NCI-H1694 (cell line): ENCODE measurements at regions not wholly inside any gene's neighbourhood (a gene's known extent, or its start where the extent isn't known, plus 50 kb on each side); places are given as distances from the start of the nearest gene placed in this dataset.
"Not testable (repeated sequence)": the region's sequence is repeated elsewhere in the genome, so short reads cannot be mapped to it uniquely, and the experiment has no call there.

ENCODE experiments used
- DNase-seq: peaks from one replicate; lab custom pipeline; 2025; lab: John Stamatoyannopoulos, UW

DNA sequence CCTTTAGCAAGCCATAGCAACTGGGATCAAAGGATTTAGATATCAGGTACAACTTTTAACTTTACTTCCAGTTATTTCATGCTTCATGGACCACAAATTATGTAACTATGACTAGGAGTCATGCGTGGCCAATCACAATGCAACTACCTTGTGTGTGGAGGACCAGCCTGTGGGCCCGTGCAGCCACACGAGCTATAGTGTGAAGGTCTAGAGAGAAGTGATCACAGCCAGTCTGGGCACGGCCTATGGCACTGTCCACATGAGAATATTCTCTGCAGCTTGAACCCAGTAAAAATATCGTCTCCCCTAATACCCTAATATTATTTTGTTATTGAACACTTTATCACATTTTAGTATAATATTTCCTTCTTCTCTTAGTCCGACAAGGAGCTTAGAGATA is 464.9 kb upstream of the MIR17HG start:
- no peak for DNase-seq

DNA sequence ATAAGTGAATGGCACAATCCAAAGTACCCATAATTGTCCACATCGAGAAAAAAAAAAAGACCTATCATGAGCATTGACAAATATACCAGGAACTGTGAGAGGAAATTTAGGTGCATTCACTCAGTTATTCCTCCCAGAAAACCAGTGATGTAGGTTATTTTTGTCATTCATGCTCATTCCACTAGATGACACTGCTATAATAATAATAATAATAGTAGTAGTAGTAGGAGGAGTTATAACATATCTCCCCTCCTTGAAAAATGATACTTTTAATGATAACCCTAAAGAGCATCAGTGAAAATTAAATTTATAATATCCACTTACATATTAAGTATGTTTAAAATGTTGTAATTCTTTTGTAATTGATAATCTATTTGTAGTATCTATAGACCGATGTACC is 463.9 kb upstream of the MIR17HG start:
- no peak for DNase-seq

DNA sequence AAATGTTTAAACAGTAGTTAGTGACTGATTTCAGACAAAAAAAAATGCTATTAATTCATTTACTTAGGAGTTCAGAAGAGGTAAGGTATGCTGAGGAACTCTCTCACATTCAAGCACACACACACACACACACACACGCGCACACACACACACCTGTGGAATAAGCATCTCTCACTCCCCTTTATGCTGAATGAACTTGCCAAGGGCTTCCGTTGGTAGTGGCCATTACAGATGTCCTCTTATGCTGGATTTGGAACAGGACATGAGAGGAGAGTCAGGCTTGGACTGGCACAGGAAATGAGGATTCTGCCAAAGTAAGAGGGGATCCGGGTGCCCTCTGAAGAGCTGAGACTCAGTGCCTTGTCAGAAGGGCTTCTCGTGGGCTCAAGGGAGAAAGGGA is 463.4 kb upstream of the MIR17HG start:
- DNase-seq: no peak

DNA sequence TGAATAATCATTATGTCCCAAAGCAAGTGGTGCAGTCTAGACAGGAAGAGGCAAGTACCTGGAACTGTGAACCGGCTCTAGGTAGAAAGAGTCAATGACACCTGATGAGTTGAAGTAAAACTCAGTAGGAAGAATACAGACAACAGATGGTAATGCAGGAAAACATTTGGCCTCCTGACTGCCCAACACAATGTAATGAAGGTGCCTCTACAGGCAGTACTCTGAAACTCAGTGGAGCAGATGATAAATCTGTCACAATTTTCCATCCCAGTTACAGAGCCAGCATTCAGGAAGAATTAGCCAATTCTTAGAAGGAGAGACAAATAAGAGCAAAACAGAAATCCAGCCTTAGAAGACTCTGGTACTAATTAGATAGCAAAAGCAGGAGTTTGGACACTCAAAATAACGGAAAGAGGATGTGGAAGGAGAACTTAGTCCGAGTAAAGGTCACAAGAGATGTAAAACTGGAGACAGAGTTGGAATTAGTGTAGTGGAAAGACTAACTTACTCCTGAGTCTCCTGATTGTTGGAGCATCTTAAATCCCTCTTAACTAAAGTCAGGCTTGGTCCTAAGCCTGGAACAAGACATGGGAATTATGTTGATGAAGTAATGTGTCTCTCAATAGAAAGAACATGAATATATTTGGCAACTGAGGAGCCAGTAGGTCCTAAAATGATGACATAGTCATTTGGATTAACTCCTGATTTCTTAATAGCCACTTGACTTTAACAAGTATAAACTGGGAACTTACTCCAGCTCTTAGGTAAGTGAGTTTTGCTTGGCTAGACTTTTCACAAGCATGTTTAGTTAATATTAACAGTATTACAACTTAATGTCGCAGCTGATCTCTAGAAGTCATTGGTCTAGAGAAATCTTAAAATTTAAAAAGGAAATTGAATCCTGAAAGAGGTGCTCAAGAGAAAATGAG is 457.3 kb upstream of the MIR17HG start:
- DNase-seq: no peak

DNA sequence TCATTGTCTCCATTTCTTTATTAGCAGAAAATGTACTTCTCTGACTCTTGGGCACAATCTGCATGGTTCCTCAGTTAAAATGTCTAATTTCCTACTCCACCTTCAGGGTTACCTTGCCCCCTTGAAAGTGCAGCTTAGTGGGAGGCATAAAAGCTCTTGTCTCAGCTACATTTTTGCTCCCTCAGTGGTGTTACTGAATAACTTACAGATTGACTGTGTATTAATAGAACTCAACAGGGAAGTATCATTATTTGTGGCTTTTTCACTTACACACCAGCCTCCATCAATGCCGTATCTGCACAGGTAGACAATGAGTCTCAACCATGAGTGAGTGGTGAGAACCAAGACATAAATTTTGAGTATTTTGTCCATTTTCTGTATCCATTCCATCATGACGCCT is 456.2 kb upstream of the MIR17HG start:
- DNase-seq: no peak

DNA sequence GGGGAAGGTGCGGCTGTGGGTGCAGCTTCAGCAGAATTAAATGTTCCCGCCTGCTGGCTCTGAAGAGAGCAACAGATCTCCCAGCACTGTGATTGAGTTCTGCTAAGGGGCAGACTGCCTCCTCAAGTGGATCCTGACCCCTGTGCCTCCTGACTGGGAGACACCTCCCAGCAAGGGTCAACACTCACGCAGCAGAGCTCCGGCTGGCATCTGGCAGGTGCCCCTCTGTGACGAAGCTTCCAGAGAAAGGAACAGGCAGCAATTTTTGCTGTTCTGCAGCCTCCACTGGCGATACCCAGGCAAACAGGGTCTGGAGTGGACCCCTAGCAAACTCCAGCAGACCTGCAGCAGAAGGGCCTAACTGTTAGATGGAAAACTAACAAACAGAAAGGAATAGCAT is 454.3 kb upstream of the MIR17HG start:
- not testable (repeated sequence) for DNase-seq

DNA sequence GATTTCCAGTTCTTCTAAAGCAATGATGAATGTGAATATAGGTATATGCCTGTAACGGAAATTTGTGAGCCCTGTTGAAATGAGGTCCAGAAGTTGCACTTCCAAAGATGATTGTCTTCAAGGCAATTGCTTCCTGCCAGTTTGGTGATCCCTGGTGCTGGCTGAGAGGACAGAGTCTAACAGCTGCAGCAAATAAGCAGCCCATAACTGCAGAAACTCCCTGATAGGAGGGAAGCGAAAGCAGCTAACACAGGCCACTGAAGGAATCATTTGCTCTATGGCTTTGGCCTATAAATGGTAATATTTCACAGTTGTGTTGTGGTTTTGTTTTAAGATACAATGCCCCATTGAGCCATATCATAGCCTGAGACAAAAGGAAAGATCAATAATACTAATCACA is 451.5 kb upstream of the MIR17HG start:
- no peak for DNase-seq

DNA sequence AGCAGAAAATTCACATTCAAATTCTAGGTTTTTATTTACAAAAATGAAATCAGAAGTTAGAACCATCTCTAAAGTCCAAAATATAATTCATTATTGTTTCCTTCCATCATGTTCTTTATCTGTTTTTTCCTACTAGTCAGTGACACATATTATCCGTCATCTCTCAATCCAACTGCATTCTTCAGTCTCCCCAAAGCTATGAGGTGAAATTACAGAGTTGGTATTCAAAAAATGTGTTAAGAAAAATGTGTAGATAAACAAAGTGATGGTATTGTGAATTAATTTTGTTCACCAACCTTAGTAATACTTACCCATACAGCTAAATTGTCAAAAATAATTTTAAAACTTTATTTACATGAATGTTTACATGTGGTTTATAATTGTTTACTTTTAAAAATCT is 448.7 kb upstream of the MIR17HG start:
- DNase-seq: no peak

DNA sequence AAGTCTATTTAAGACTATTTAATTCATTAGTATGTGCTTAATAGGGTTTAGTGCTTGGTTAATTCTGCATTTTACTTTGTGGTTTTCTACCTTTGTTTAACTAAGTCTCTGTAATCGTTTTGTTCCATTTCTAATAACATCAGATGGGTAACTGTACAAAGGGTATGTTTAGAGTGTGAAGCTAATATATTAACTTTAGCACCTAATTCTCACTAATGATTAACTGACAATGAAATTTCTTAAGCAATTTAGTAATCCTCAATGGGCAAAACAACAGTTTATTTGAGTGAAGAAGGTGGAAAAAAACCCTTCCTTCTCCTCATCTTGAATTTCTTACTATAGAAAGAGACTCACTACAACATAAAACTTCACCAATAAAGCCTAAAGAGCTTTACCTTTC is 448.1 kb upstream of the MIR17HG start:
- no peak for DNase-seq

DNA sequence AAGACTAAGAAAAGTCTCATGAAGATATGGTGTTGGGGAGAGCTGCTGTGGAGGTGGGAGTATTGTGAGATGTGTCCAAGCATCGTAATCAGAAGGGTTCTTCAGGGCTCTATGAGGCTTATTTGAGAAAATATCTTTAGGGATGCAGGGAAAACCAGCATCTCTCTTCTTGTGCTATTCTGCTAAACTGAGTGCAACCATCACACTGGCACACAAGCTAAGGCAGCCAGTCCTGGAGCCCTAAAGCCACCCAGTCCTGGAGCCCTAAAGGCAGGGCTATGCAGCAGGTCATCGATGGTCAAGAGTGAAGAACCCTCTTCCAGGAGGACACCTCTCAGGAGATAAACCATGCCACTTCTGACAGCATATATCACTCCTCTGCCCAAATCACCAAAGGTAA is 445.2 kb upstream of the MIR17HG start:
- no peak for DNase-seq

DNA sequence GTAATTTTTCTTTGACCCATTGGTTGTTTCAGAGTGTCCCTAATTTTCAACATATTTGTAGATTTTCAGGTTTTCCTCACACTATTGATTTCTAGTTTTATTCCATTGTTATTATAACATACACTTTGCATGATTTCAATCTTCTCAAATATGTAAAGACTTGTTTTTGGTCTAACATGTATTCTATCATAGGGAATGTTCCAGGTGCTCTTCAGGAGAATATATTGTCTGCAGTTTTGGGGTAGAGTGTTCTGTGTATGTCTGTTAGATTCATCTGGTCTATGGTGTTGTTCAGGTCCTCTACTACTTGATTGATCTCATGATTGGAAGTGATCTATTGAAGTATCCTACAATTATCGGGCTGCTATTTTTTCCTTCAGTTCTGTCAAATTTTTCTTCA is 440.9 kb upstream of the MIR17HG start:
- DNase-seq: no peak

DNA sequence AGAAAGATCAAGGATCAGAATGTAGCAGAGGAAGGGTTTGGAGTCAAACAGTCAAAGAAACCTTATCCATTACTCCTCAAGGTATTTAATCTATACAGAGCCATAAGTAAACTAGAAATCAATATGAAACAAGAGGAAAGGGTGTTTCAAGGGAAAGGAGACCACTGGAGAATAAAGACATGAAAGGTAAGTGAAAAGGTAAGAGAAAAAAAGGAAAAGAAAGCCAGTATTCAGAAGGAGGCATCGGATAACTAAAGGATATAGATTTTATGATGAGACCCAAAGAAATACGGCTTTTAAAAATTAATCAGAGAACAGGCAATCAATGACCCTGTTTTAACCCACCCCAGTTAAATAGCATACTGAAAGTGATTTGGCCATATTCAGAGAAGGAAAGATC is 438.7 kb upstream of the MIR17HG start:
- no peak for DNase-seq

DNA sequence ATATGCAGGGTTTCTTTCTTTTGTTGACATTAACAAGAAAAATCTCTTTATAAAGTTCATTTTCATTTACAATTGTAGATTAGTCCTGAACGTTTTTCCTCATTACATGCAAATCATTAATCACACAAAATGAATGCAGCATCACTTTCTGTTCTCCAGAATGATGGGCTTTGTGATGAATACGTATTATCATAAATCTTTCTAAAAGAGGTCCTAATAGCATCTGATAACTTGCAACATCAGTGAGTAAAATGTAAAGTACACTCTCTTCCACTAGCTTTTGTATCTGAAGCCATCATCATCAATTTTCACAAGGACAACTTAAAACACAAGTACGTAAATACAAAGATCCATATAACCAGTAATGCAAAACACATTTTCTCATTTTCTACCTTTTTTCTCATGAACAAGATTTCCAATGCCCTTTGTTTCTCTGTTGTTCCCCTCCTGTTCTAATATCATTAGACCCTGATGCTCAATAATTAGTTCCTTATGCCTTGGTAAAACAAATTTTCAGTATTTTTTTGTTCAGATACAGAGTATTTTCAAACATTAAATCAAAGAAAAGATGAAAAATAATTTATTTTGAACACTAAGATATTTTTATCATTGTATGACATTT is 437.4 kb upstream of the MIR17HG start:
- no peak for DNase-seq

DNA sequence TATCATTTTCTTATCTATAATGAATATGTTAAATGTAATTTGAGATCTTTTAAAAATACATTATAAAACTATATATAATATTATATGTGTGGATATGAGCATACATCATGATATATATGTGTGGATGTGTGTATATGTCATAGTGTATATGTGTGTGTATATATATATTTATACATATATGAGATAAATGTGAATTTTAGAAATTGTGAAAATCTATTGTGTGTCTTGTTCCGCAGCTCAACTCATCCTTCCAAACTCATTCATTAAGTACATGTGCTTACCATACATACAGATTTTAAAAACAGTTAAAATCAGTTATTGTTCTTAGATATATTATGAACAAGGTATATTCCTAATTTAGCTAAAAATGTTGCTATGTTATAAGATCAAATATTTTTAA is 435.2 kb upstream of the MIR17HG start:
- DNase-seq: no peak

DNA sequence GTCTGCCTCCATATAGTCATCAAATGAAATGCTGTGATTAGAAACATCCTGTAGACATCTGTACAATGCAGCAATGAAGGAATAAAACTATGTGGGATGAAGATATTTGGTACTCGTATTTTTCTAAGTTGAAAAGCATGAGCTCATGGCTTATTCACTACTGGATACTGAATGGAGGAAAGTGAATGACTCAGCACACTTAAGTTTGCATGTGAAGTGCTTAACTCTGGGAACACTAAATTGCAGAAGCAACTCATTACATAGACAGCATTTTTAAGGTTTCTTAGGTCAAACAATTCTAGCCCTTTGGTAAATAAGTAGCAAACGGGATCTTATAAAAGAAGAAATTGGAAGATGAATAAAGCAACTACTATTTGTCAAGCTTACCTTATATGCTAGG is 429.0 kb upstream of the MIR17HG start:
- no peak for DNase-seq

DNA sequence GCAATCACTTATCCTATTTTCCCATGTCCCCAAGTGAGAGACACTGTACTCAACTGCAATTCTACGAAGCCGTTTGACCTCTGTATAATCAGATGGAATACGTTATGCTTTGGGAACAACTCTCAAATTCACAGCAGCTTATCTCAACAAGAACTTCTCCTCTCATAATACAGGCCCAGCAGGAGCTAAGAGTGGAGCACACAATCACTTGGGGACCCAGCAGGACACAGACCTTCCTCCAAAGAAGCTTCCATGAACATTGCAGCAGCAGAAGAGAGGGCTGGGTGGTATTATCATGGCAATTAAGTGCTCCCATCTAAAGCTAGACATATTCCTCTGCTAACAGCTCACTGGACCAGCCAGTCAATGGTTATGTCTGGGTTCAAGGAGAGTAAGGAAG is 428.3 kb upstream of the MIR17HG start:
- no peak for DNase-seq

DNA sequence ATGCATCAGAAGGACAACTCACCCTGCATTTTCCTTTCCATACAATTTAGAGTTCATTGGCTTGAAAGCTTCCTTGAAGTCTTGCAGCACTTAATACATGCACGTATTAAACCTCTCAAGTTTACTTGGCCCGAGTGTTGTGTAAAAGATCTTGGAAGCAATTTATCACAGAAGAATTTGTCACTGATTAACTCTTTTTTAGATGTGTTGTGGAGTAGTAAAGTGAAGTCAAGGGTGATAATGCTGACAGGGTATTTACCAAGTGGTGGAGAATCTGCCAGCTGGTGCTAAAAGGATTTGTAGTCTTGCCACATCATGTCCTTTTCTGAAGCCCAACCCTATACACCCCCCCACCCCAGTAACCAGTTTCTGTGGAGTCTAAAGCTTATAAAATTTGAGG is 421.0 kb upstream of the MIR17HG start:
- no peak for DNase-seq

DNA sequence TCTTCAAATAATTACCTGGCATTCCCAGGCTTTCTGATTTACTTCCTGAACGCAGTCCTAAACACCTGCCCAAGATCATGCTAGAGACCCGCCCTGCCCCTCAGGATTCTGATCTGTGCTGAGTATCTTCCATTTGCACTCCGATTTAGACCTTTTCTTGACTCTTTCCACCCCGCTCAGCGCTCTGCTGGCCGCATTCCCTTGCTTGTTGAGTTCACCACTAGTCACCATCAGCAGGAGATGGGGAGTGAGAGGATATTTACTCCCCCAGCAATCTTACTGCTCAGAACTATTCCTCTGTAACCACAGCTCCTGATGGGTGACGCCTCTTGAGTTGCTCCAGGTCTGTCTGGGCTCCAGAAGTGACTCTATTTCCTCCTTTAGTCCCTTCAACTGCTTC is 419.4 kb upstream of the MIR17HG start:
- DNase-seq: no peak

DNA sequence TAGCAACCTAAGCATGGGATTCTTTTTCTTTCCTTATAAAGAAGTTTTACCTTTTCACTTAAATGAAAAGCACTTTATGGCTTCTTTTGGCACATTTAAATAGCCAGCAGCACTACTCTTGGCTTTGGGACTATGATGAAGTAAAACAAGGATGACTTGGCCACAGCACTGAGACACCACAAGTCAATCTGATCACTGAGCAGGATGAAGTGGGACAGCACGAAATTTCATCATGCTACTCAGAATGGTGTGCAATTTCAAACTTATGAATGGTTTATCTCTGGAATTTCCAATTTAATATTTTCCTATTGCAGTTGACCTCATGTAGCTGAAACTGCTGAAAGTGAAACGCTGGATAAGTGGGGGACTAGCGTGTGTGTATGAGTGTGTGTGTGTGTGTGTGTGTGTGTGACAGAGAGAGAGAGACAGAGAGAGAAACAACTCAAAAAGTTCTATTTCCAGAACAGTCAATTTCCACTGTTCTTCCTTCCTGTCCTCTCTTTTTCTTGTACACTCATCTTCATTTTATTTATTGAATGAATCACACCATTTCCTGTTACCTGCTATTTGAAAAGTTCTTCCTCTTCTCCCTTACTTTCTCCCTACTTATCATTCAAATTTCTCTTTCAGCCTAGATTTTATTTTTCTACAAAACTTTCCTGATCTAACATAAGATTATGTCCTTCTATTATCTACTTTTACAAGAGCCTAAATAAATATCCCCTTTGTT is 414.2 kb upstream of the MIR17HG start:
- no peak for DNase-seq

DNA sequence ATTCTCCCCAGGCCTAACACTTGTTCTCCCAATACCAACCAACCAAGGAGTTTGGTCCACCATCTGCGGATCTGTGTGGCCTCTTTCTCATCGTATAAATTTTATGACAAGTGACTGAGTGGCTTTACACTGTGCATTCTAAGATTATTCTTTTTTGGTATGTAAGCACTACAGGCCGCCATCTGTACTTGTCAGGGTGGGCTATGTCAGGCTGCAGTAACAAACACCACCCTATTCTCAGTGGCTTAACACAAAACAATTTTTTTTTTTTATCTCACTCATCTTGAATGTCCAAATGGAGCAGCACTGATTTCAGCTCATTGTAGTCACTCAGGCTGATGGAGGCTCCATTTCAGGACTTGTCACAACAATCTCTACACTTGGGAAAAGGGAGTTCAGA is 412.7 kb upstream of the MIR17HG start:
- DNase-seq: no peak

DNA sequence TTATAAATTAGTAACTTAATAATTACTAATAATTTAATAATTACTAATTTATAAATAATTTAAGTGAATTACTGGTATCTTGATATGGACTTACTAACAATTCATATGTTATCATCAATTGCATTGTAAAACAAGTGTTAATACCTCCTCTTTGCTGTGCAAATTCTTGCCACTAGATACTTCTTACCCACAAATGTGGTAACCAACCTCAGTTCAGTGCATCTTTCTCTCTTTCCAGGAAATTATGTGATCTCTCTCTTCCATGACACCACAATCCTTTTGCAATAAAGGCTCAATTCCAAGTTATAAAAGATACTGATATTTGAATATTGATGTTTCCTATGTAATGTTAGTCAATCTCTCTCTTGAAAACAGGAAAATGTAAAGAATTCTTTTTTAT is 408.6 kb upstream of the MIR17HG start:
- no peak for DNase-seq

DNA sequence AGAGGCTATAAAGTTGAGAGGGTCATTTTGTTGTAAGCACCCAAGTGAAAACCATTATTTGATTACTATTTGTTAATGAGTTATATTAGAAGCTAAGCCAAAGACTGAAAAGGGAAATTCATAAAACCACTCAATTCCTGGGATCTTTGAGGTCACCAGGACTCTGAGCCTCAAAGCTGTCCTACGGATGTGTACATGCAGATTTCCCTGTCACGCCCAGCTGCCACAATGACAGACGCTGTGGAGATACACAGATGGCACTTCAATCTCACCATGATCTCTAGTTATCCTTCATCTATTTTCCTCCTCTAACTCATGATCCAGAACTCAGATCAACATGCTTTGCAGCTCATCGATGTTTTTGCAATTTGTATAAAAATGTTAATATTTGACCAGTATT is 403.5 kb upstream of the MIR17HG start:
- no peak for DNase-seq

DNA sequence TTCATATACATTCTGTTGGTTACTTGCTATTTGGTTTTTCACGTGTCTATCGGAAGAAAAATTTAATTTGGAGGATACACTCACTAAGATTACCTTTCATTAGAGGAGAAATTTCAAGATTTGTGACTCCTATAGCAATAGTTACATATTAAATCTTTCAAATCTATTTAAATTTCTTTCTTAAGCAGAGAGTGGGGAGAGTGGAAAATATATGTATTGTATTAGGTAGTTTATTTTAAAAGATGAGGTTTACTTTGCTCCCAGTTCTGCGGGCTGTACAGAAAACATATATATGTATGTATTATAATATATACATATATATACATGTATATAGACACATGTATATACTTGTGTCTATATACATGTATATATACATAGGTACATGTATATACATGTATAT is 402.3 kb upstream of the MIR17HG start:
- not testable (repeated sequence) for DNase-seq
